Type B pancreatic cell (in vitro differentiated cells): ENCODE measurements at regions not wholly inside any gene's neighbourhood (a gene's known extent, or its start where the extent isn't known, plus 50 kb on each side); places are given as distances from the start of the nearest gene placed in this dataset.

ENCODE experiments used
- DNase-seq: peaks from one replicate; pipeline ENCODE4 v3.0.0; 2021; ENCODE audit warnings: mixed read lengths; ENCODE audit not compliant: unreplicated experiment; ENCODE audit errors: extremely low spot score
- H3K27ac Mint-ChIP-seq: 2 replicates; pipeline ENCODE4 v1.8.0; 2021; ENCODE audit warnings: mild to moderate bottlenecking, mixed read lengths
- H3K27me3 Mint-ChIP-seq: 2 replicates; pipeline ENCODE4 v1.8.0; 2021; ENCODE audit warnings: mixed read lengths
- H3K36me3 Mint-ChIP-seq: 2 replicates; pipeline ENCODE4 v1.8.0; 2021; ENCODE audit warnings: mixed read lengths
- H3K4me1 Mint-ChIP-seq: one replicate; pipeline ENCODE4 v1.8.0; 2021; ENCODE audit warnings: mixed read lengths; ENCODE audit not compliant: unreplicated experiment
- H3K4me3 Mint-ChIP-seq: 2 replicates; pipeline ENCODE4 v1.8.0; 2021; ENCODE audit warnings: mild to moderate bottlenecking, mixed read lengths
- H3K9me3 Mint-ChIP-seq: 2 replicates; pipeline ENCODE4 v1.8.0; 2021; ENCODE audit warnings: mixed read lengths
- TF ChIP-seq, protein P1 (sequence below): fragments of 200-600 bp; sonication (generic); conservative IDR thresholded peaks from 2 replicates; pipeline ENCODE4 v1.5.0; 2021; ENCODE audit warnings: antibody characterized with exemption, mild to moderate bottlenecking

DNA sequence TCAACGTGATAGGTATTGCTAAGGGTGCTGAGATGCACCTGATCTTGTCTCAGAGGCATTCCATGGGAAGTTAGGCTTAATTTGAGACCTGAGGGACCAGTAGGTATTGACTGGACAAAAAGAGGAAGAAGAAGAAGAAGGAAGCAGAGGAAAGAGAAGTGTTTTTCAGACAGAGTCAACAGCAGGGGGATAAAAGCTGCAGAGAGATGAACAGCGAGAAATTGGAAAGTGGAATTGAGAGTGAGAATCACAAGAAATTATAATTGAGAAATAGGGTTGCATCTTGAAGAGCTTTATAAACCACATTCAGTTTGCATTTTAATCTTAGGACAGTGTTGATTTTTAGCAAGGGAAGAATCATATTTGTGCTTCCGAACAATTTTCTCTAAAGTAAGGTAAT lies 254.0 kb downstream of the CD83 start:
- H3K4me1 Mint-ChIP-seq, result peaks cover 18% of the 10 kb centered on the region
- no peak overlapping the region for H3K4me3 Mint-ChIP-seq
- H3K9me3 Mint-ChIP-seq, result peaks cover 12% of the 10 kb centered on the region
- peaks cover 8% of the 10 kb centered on the region for H3K27me3 Mint-ChIP-seq
- TF ChIP-seq, protein P1, sequence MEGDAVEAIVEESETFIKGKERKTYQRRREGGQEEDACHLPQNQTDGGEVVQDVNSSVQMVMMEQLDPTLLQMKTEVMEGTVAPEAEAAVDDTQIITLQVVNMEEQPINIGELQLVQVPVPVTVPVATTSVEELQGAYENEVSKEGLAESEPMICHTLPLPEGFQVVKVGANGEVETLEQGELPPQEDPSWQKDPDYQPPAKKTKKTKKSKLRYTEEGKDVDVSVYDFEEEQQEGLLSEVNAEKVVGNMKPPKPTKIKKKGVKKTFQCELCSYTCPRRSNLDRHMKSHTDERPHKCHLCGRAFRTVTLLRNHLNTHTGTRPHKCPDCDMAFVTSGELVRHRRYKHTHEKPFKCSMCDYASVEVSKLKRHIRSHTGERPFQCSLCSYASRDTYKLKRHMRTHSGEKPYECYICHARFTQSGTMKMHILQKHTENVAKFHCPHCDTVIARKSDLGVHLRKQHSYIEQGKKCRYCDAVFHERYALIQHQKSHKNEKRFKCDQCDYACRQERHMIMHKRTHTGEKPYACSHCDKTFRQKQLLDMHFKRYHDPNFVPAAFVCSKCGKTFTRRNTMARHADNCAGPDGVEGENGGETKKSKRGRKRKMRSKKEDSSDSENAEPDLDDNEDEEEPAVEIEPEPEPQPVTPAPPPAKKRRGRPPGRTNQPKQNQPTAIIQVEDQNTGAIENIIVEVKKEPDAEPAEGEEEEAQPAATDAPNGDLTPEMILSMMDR, result no peak
- peaks cover 4% of the 10 kb centered on the region for H3K36me3 Mint-ChIP-seq
- no peak for DNase-seq
- H3K27ac Mint-ChIP-seq, result no peak overlapping the region

DNA sequence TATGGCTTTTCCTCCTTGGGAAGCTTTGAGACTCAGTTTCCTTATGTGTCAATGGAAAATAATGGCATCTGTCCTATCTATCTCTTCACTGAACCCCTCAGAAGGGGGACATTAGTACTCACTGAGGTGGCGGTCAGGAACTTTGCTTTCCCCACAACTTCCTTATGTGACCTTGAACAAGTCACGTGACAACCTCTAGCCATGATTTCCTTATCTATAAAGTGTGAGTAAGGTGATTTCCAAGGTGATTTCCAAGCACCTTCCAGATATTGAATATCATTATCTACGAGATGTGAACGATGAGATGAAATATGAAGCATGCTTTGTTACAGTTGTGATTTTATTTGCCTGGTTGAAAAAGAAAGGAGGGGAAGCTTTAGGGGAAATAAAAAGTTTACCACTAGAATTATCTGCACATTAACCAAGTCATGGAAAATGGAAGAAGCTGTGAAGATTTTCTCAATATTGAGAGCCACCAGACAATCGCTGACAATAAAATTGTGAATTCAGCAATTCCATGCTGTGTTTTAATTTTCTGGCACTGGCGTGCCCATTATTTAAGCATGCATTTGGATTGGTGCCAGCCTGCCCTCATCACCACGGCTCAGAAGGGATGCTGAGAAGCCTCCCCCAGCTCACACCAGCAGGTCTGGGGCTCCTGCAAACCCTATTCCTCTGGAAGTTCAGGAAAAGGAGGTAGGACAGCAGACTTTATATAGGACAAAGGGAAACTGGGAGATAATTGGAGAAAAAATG lies 255.3 kb downstream of the CD83 start:
- Mint-ChIP-seq H3K27ac (no peak overlapping the region), H3K36me3 (peaks cover 4% of the 10 kb centered on the region), H3K4me3 (no peak overlapping the region), H3K4me1 (peaks cover 18% of the 10 kb centered on the region), H3K9me3 (peaks cover 12% of the 10 kb centered on the region), H3K27me3 (peaks cover 8% of the 10 kb centered on the region)
- DNase-seq, result no peak
- TF ChIP-seq, protein P1, result no peak

DNA sequence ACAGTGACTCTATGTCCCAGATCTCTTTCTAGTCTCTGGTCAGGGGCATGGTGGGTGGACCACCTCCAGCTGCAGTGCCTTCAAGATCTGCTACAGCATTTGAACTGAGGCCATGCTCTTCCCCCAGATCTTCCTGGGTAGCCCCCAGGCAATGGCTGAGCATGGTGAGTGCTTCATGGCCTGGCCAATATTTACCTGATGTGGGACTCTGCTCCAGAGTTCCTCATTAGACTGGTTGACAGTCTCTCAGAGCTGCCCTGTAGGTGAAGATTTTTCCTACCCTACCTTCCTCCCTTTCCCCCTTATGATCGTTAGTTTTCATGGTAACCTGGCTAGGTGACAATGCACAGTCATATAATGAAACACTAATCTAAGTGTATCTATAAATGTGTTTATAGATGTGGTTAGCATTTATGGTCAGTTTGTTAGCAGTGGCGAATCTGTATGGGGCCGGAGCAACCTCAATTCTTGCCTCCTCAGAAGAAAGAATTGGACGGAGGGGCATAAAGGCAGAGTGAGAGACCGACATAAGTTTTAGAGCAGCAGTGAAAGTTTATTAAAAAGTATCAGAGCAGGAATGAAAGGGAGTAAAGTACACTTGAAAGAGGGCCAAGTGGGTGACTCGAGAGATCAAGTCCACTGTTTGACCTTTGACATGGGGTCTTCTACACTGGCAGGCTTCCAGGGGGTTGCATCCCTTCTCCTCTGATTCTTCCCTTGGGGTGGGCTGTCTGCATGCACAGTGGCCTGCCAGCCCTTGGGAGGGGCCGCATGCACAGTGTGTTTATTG lies 256.3 kb downstream of the CD83 start:
- Mint-ChIP-seq H3K27ac (no peak overlapping the region), H3K4me3 (no peak overlapping the region), H3K4me1 (peaks cover 18% of the 10 kb centered on the region), H3K9me3 (peaks cover 12% of the 10 kb centered on the region), H3K27me3 (peaks cover 8% of the 10 kb centered on the region), H3K36me3 (peaks cover 4% of the 10 kb centered on the region)
- TF ChIP-seq, protein P1, result no peak
- DNase-seq, result no peak

DNA sequence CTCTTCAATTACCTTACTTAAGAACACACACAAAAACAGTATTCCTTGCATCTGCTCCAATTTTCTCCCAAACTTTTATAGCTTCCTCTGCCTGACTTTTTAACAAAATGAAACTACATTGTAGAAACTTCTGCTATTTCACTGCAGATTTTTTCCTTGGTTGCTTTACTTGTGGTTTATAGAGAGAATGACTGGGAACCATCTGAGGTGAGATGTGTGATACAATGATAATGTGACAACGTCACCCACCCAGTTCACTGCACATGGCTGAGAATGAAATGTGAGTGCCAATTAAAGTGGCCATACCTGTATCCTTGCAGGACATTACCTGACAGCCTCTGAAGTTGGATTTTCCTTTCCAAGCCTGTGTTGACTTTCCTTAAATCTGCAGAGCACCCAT lies 258.4 kb downstream of the CD83 start:
- Mint-ChIP-seq H3K27ac (no peak overlapping the region), H3K9me3 (peaks cover 12% of the 10 kb centered on the region), H3K27me3 (peaks cover 7% of the 10 kb centered on the region), H3K4me3 (no peak overlapping the region), H3K4me1 (peaks cover 25% of the 10 kb centered on the region), H3K36me3 (peaks cover 4% of the 10 kb centered on the region)
- TF ChIP-seq, protein P1, result no peak
- no peak for DNase-seq

DNA sequence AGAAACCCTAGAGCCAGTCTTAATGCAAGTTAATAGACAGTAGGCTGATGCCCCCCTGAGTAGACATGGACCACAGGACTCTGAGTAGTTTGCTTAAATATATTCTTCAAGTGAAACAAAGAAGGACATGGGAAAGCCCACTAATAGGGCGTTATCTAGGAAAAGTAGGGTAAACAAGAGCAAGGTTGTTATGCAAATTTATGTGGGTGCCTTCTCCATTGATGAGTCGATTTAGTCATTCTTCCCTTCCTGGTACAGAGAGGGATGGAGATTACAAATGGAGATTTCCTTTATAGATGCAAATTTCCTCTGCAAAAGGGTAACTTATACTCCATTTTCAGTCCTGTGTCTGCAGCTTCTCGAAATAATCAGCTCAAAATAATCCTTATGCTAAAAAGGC lies 262.0 kb downstream of the CD83 start:
- DNase-seq, result no peak
- Mint-ChIP-seq H3K27ac (no peak overlapping the region), H3K27me3 (peaks cover 2% of the 10 kb centered on the region), H3K9me3 (peaks cover 4% of the 10 kb centered on the region), H3K4me1 (peaks cover 32% of the 10 kb centered on the region), H3K36me3 (no peaks in the 10 kb centered on the region), H3K4me3 (no peak overlapping the region)
- TF ChIP-seq, protein P1, result no peak
